PC-3 (cell line): ENCODE measurements at regions not wholly inside any gene's neighbourhood (a gene's known extent, or its start where the extent isn't known, plus 50 kb on each side); places are given as distances from the start of the nearest gene placed in this dataset.

Experiments used
- EZH2 ChIP-seq: fragments of 300-600 bp; sonication (generic); IDR thresholded peaks from one replicate; pipeline ENCODE4 v1.6.1; 2017; ENCODE audit warnings: antibody characterized with exemption, mild to moderate bottlenecking, low read length; ENCODE audit not compliant: unreplicated experiment
- EZH2phosphoT487 ChIP-seq: fragments of 300-600 bp; sonication (generic); IDR thresholded peaks from 2 replicates; pipeline ENCODE4 v1.6.1; 2018; ENCODE audit warnings: mild to moderate bottlenecking, antibody characterized with exemption, low read length, borderline replicate concordance
- TF ChIP-seq, protein P1 (sequence below): fragments of 300-600 bp; sonication (generic); conservative IDR thresholded peaks from 2 replicates; pipeline ENCODE4 v1.5.1; 2017; ENCODE audit warnings: antibody characterized with exemption, low read depth, mild to moderate bottlenecking, low read length

DNA sequence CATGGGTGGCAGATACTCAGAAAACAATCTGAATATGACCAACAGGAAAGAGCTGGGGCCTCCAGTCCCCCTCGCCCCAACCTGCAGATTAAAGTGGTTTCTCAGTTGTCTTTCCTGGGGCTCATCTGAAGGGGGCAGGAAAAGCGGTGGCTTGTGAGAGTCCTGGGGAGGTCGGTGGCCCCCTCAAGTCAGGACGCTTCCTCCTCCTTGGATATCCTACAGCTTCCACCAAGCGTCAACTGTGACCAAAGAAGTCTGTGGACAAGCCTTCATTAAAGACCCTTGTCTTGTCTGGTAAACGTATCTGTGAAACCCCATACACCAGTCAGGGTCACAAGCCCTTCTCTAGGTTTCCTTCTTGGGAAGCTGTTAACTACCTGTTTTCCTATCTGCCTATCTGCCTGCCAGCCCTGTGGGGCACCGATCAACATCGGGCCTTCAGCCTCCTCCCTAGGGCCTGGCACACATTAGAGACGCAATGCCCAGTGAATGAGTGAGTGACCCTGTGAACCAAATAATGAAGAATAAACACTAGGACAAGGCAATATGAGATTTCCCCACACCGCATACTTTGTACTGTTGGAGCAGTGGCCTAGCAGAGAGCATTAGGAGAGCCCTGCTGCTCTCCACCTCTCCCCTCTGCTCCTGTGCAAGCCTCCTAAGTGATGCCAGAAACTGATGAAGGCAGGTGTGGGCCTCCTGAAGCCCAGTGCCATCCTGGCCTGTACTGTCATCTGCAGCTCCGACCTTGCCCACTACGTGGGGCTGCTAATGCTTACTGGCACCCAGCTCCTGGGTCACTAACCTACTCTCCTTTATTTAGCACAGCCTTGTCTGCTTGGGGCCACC lies 1317.8 kb downstream of the UQCRFS1 start:
- TF ChIP-seq, protein P1, sequence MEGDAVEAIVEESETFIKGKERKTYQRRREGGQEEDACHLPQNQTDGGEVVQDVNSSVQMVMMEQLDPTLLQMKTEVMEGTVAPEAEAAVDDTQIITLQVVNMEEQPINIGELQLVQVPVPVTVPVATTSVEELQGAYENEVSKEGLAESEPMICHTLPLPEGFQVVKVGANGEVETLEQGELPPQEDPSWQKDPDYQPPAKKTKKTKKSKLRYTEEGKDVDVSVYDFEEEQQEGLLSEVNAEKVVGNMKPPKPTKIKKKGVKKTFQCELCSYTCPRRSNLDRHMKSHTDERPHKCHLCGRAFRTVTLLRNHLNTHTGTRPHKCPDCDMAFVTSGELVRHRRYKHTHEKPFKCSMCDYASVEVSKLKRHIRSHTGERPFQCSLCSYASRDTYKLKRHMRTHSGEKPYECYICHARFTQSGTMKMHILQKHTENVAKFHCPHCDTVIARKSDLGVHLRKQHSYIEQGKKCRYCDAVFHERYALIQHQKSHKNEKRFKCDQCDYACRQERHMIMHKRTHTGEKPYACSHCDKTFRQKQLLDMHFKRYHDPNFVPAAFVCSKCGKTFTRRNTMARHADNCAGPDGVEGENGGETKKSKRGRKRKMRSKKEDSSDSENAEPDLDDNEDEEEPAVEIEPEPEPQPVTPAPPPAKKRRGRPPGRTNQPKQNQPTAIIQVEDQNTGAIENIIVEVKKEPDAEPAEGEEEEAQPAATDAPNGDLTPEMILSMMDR, result no peak
- no peak for TF ChIP-seq EZH2
- no peak for TF ChIP-seq EZH2phosphoT487
